Type B pancreatic cell (in vitro differentiated cells): ENCODE measurements at regions not wholly inside any gene's neighbourhood (a gene's known extent, or its start where the extent isn't known, plus 50 kb on each side); places are given as distances from the start of the nearest gene placed in this dataset.

Source experiments
- DNase-seq: peaks from one replicate; pipeline ENCODE4 v3.0.0; 2021; ENCODE audit warnings: mixed read lengths; ENCODE audit not compliant: unreplicated experiment; ENCODE audit errors: extremely low spot score
- H3K27ac Mint-ChIP-seq: 2 replicates; pipeline ENCODE4 v1.8.0; 2021; ENCODE audit warnings: mild to moderate bottlenecking, mixed read lengths
- H3K27me3 Mint-ChIP-seq: 2 replicates; pipeline ENCODE4 v1.8.0; 2021; ENCODE audit warnings: mixed read lengths
- H3K36me3 Mint-ChIP-seq: 2 replicates; pipeline ENCODE4 v1.8.0; 2021; ENCODE audit warnings: mixed read lengths
- H3K4me1 Mint-ChIP-seq: one replicate; pipeline ENCODE4 v1.8.0; 2021; ENCODE audit warnings: mixed read lengths; ENCODE audit not compliant: unreplicated experiment
- H3K4me3 Mint-ChIP-seq: 2 replicates; pipeline ENCODE4 v1.8.0; 2021; ENCODE audit warnings: mild to moderate bottlenecking, mixed read lengths
- H3K9me3 Mint-ChIP-seq: 2 replicates; pipeline ENCODE4 v1.8.0; 2021; ENCODE audit warnings: mixed read lengths
- CTCF ChIP-seq: fragments of 200-600 bp; sonication (generic); conservative IDR thresholded peaks from 2 replicates; pipeline ENCODE4 v1.5.0; 2021; ENCODE audit warnings: antibody characterized with exemption, mild to moderate bottlenecking

- TF ChIP-seq CTCF, result no peak
- no peaks in the 10 kb centered on the region for H3K36me3 Mint-ChIP-seq
- H3K27ac Mint-ChIP-seq, result no peak overlapping the region
- H3K4me3 Mint-ChIP-seq, result no peak overlapping the region
- DNase-seq, result no peak
- H3K27me3 Mint-ChIP-seq, result no peaks in the 10 kb centered on the region
- peaks cover 1% of the 10 kb centered on the region for H3K4me1 Mint-ChIP-seq
- H3K9me3 Mint-ChIP-seq, result no peaks in the 10 kb centered on the region
Measured at GRCh38 chr15:47511261-47511660, 206.0 kb upstream of the SEMA6D start.

GRCh38 chr15:47513471-47513870 is 203.8 kb upstream of the SEMA6D start:
- H3K36me3 Mint-ChIP-seq, result no peaks in the 10 kb centered on the region

GRCh38 chr15:47514200-47514652 is 203.1 kb upstream of the SEMA6D start:
- no peak overlapping the region for H3K27ac Mint-ChIP-seq
- H3K4me1 Mint-ChIP-seq, result peaks cover 5% of the 10 kb centered on the region
- DNase-seq, result no peak
- TF ChIP-seq CTCF, result no peak
- no peaks in the 10 kb centered on the region for H3K9me3 Mint-ChIP-seq
- H3K27me3 Mint-ChIP-seq, result no peaks in the 10 kb centered on the region
- no peak overlapping the region for H3K4me3 Mint-ChIP-seq
- no peaks in the 10 kb centered on the region for H3K36me3 Mint-ChIP-seq

More at GRCh38 chr15:47513471-47513870, 203.8 kb upstream of the SEMA6D start:
- Mint-ChIP-seq H3K27ac (no peak overlapping the region), H3K4me1 (peaks cover 5% of the 10 kb centered on the region), H3K4me3 (no peak overlapping the region), H3K27me3 (no peaks in the 10 kb centered on the region), H3K9me3 (no peaks in the 10 kb centered on the region)
- no peak for TF ChIP-seq CTCF
- DNase-seq, result no peak

GRCh38 chr15:47516558-47516957 is 200.7 kb upstream of the SEMA6D start:
- Mint-ChIP-seq H3K36me3 (no peaks in the 10 kb centered on the region), H3K27ac (no peak overlapping the region), H3K27me3 (no peaks in the 10 kb centered on the region), H3K4me1 (peaks cover 5% of the 10 kb centered on the region), H3K9me3 (no peaks in the 10 kb centered on the region), H3K4me3 (no peak overlapping the region)
- no peak for TF ChIP-seq CTCF
- DNase-seq, result no peak

- Mint-ChIP-seq H3K4me3 (no peak overlapping the region), H3K9me3 (peaks cover 1% of the 10 kb centered on the region), H3K4me1 (peaks cover 5% of the 10 kb centered on the region), H3K27me3 (no peaks in the 10 kb centered on the region), H3K36me3 (no peaks in the 10 kb centered on the region), H3K27ac (no peak overlapping the region)
- no peak for TF ChIP-seq CTCF
- DNase-seq, result no peak
Measured at GRCh38 chr15:47516972-47517371, 200.3 kb upstream of the SEMA6D start.

- H3K36me3 Mint-ChIP-seq, result no peaks in the 10 kb centered on the region
- H3K4me1 Mint-ChIP-seq, result peaks cover 5% of the 10 kb centered on the region
- H3K4me3 Mint-ChIP-seq, result no peak overlapping the region
- H3K27me3 Mint-ChIP-seq, result no peaks in the 10 kb centered on the region
- no peak for DNase-seq
- no peak for TF ChIP-seq CTCF
- no peak overlapping the region for H3K27ac Mint-ChIP-seq
- peaks cover 8% of the 10 kb centered on the region for H3K9me3 Mint-ChIP-seq
Measured at GRCh38 chr15:47517737-47518136, 199.6 kb upstream of the SEMA6D start.
